PC-3 (cell line): ENCODE measurements at regions not wholly inside any gene's neighbourhood (a gene's known extent, or its start where the extent isn't known, plus 50 kb on each side); places are given as distances from the start of the nearest gene placed in this dataset.

Experiments used
- ATAC-seq: fragments of 200-7000 bp; cut with Tn5 transposase; 2 replicates; pipeline ENCODE4 v1.9.1; 2020; ENCODE audit warnings: mild to moderate bottlenecking, moderate library complexity
- BruUV-seq: library from RNA; stranded (reverse); fragments of 400-500 nt; replicated peaks from 2 replicates; lab custom pipeline; 2021; lab: Mats Ljungman, UMichigan
- CTCF ChIA-PET: fragments of 300-600 bp; sonication (Branson Sonifier 250); formaldehyde crosslinking; loops from one replicate; lab custom pipeline; 2022; ENCODE audit warnings: antibody characterized with exemption; lab: Charles Lee
- POLR2A ChIA-PET: fragments of 300-600 bp; sonication (Branson Sonifier 250); formaldehyde crosslinking; loops from one replicate; lab custom pipeline; 2022; ENCODE audit warnings: antibody characterized with exemption; ENCODE audit not compliant: unreplicated experiment; lab: Charles Lee
- DNase-seq: peaks from one replicate; pipeline ENCODE4 v3.0.0-alpha.2; 2015
- H2AFZ ChIP-seq: fragments of 300-600 bp; sonication (generic); 2 replicates; pipeline ENCODE4 v1.6.0; 2016; ENCODE audit warnings: antibody characterized with exemption, low read length
- H3F3A ChIP-seq: fragments of 300-600 bp; sonication (generic); one replicate; pipeline ENCODE4 v1.6.0; 2017; ENCODE audit warnings: antibody characterized with exemption, low read length, control low read depth, mild to moderate bottlenecking; ENCODE audit not compliant: unreplicated experiment
- H3K27ac ChIP-seq: fragments of 300-600 bp; sonication (generic); 2 replicates; pipeline ENCODE4 v1.5.1; 2016; ENCODE audit warnings: mild to moderate bottlenecking, low read length
- H3K27me3 ChIP-seq: fragments of 300-600 bp; sonication (generic); 2 replicates; pipeline ENCODE4 v1.6.1; 2016; ENCODE audit warnings: low read length, mixed read lengths
- H3K36me3 ChIP-seq: fragments of 300-600 bp; sonication (generic); 2 replicates; pipeline ENCODE4 v1.6.1; 2016; ENCODE audit warnings: low read depth, mixed run types, low read length, mixed read lengths
- H3K4me1 ChIP-seq: fragments of 300-600 bp; sonication (generic); 2 replicates; pipeline ENCODE4 v1.5.1; 2016; ENCODE audit warnings: low read length; ENCODE audit not compliant: insufficient read depth
- H3K4me2 ChIP-seq: fragments of 300-600 bp; sonication (generic); 2 replicates; pipeline ENCODE4 v1.6.0; 2016; ENCODE audit warnings: low read length
- H3K4me3 ChIP-seq: fragments of 300-600 bp; sonication (generic); 2 replicates; pipeline ENCODE4 v1.5.1; 2016; ENCODE audit warnings: mild to moderate bottlenecking, low read length, mixed read lengths
- H3K79me2 ChIP-seq: fragments of 300-600 bp; sonication (generic); 2 replicates; pipeline ENCODE4 v1.6.1; 2017; ENCODE audit warnings: low read length, mixed read lengths
- H3K9ac ChIP-seq: fragments of 300-600 bp; sonication (generic); 2 replicates; pipeline ENCODE4 v1.6.0; 2016; ENCODE audit warnings: mild to moderate bottlenecking, low read length
- H3K9me2 ChIP-seq: fragments of 300-600 bp; sonication (generic); replicated peaks from 2 replicates; pipeline ENCODE4 v1.6.1; 2016; ENCODE audit warnings: mixed run types, low read length, mixed read lengths
- H3K9me3 ChIP-seq: fragments of 300-600 bp; sonication (generic); 2 replicates; pipeline ENCODE4 v1.6.1; 2016; ENCODE audit warnings: low read length, mixed read lengths
- H4K20me1 ChIP-seq: fragments of 300-600 bp; sonication (generic); 2 replicates; pipeline ENCODE4 v1.6.1; 2016; ENCODE audit warnings: low read length, mixed read lengths
- EZH2 ChIP-seq: fragments of 300-600 bp; sonication (generic); IDR thresholded peaks from one replicate; pipeline ENCODE4 v1.6.1; 2017; ENCODE audit warnings: antibody characterized with exemption, mild to moderate bottlenecking, low read length; ENCODE audit not compliant: unreplicated experiment
- EZH2phosphoT487 ChIP-seq: fragments of 300-600 bp; sonication (generic); IDR thresholded peaks from 2 replicates; pipeline ENCODE4 v1.6.1; 2018; ENCODE audit warnings: mild to moderate bottlenecking, antibody characterized with exemption, low read length, borderline replicate concordance
- intact Hi-C: fragments of 100-400 bp; cut with micrococcal nuclease; formaldehyde crosslinking; loops from 2 replicates; pipeline ENCODE4 v1.9.0; 2023
- TF ChIP-seq, protein P1 (sequence below): fragments of 300-600 bp; sonication (generic); conservative IDR thresholded peaks from 2 replicates; pipeline ENCODE4 v1.5.1; 2017; ENCODE audit warnings: antibody characterized with exemption, low read depth, mild to moderate bottlenecking, low read length

DNA sequence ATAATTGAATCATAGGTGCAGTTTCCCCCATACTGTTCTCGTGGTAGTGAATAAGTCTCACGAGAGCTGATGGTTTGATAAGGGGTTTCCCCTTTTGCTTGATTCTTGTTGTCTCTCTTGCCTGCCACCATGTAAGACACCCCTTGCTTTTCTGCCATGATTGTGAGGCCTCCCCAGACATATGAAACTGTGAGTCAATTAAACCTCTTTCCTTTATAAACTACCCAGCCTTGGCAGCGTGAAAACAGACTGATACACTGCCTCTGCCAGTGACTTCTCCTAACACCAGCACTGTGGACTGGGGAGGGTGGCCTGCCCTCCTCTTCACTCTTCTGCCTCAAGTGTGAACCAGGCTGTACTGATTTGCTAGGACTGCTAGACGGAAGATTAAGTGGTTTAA is 108.6 kb downstream of the RAB11FIP2 start:
- H3K4me3 ChIP-seq: no peak overlapping the region
- H3K36me3 ChIP-seq: no peaks in the 10 kb centered on the region
- no peaks in the 10 kb centered on the region for H3K4me1 ChIP-seq
- H4K20me1 ChIP-seq: no peaks in the 10 kb centered on the region
- BruUV-seq: no TSS peak
- ATAC-seq: no peak
- CTCF ChIA-PET: no interaction called here
- POLR2A ChIA-PET: no interaction called here
- no peaks in the 10 kb centered on the region for H3K9me3 ChIP-seq
- TF ChIP-seq EZH2: no peak
- TF ChIP-seq, protein P1, sequence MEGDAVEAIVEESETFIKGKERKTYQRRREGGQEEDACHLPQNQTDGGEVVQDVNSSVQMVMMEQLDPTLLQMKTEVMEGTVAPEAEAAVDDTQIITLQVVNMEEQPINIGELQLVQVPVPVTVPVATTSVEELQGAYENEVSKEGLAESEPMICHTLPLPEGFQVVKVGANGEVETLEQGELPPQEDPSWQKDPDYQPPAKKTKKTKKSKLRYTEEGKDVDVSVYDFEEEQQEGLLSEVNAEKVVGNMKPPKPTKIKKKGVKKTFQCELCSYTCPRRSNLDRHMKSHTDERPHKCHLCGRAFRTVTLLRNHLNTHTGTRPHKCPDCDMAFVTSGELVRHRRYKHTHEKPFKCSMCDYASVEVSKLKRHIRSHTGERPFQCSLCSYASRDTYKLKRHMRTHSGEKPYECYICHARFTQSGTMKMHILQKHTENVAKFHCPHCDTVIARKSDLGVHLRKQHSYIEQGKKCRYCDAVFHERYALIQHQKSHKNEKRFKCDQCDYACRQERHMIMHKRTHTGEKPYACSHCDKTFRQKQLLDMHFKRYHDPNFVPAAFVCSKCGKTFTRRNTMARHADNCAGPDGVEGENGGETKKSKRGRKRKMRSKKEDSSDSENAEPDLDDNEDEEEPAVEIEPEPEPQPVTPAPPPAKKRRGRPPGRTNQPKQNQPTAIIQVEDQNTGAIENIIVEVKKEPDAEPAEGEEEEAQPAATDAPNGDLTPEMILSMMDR: no peak
- no peak for TF ChIP-seq EZH2phosphoT487
- no peak overlapping the region for H3K9ac ChIP-seq
- H2AFZ ChIP-seq: no peak overlapping the region
- H3K9me2 ChIP-seq: no peaks in the 10 kb centered on the region
- H3K27ac ChIP-seq: no peak overlapping the region
- no peak overlapping the region for H3K4me2 ChIP-seq
- intact Hi-C loops: no loop called here
- no peaks in the 10 kb centered on the region for H3F3A ChIP-seq
- DNase-seq: no peak
- H3K79me2 ChIP-seq: no peaks in the 10 kb centered on the region
- H3K27me3 ChIP-seq: no peaks in the 10 kb centered on the region

DNA sequence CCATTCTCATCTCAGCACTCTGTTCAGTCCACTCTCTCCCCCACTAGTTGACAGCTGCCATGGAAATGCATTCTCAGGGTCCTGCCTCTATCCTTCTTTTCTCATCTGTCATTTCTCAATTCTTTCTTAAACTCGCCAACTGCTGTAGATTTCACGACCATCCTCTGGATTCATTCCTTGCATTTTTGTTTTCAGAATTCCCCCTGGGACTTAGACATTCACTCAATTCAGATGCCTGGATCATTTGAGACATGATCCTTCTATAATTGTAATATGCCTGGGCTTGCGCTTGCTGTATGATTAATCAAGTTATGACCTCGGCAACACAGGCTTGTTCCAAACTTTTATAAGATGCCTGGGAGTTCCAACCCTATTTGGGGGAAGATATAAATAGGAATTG is 104.5 kb downstream of the RAB11FIP2 start:
- Histone ChIP-seq H2AFZ (no peak overlapping the region), H3F3A (no peaks in the 10 kb centered on the region), H3K27me3 (no peaks in the 10 kb centered on the region), H3K4me2 (no peak overlapping the region), H3K4me1 (peaks cover 12% of the 10 kb centered on the region), H4K20me1 (no peaks in the 10 kb centered on the region), H3K4me3 (no peak overlapping the region), H3K79me2 (no peaks in the 10 kb centered on the region), H3K9me3 (no peaks in the 10 kb centered on the region), H3K9me2 (no peaks in the 10 kb centered on the region), H3K27ac (no peak overlapping the region), H3K36me3 (no peaks in the 10 kb centered on the region), H3K9ac (no peak overlapping the region)
- DNase-seq: no peak
- POLR2A ChIA-PET: no interaction called here
- TF ChIP-seq, protein P1: no peak
- no peak for TF ChIP-seq EZH2phosphoT487
- TF ChIP-seq EZH2: no peak
- ATAC-seq: no peak
- CTCF ChIA-PET: no interaction called here
- no TSS peak for BruUV-seq
- intact Hi-C loops: no loop called here

DNA sequence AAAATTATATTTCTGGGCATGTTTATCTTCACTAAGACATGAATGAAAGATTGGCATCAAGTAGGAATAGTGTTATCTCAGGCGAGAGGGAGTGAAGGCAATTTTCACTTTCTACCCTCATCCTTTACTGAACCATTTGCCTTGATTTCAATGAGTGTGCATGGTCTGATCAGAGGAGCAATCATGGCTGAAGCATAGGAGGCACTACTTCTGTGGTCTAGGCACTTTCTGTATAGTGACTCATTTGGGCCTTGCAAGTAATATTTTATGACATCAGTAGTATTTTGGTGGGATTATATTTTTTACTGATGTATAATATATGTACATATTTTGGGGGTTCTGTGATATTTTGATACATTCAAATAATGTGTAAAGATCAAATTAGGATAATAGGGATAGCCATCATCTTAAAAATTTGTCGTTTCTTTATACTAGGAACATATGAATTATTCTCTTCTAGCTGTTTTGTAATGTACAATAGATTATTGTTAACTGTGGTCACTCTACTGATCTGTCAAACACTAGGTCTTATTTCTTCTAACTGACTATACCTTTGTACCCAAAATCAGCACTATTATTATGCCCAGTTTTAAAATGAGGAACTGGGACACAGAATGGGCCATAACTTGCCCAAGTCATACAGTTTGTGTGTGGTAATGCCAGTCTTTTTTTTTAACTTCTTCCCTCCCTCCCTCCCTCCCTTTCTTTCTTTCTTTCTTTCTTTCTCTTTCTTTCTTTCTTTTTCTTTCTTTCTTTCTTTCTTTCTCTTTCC is 101.9 kb downstream of the RAB11FIP2 start:
- intact Hi-C loops: loop anchor here (5.0 kb wide), 1 partner anchor 97 kb away; no protein-coding TSS in a partner anchor
- TF ChIP-seq, protein P1: no peak
- TF ChIP-seq EZH2 (no peak), EZH2phosphoT487 (no peak)
- DNase-seq: no peak
- H3K27ac ChIP-seq: no peak overlapping the region
- no peak overlapping the region for H3K4me3 ChIP-seq
- no peaks in the 10 kb centered on the region for H4K20me1 ChIP-seq
- POLR2A ChIA-PET: no interaction called here
- H2AFZ ChIP-seq: no peak overlapping the region
- no TSS peak for BruUV-seq
- H3F3A ChIP-seq: no peaks in the 10 kb centered on the region
- no peaks in the 10 kb centered on the region for H3K27me3 ChIP-seq
- no peaks in the 10 kb centered on the region for H3K79me2 ChIP-seq
- no peak overlapping the region for H3K4me2 ChIP-seq
- H3K36me3 ChIP-seq: no peaks in the 10 kb centered on the region
- no peaks in the 10 kb centered on the region for H3K9me3 ChIP-seq
- H3K9ac ChIP-seq: no peak overlapping the region
- no peaks in the 10 kb centered on the region for H3K9me2 ChIP-seq
- peaks cover 12% of the 10 kb centered on the region for H3K4me1 ChIP-seq
- ATAC-seq: no peak
- CTCF ChIA-PET: no interaction called here
